Stimulated activated CD4-positive, alpha-beta T cell treated with anti-CD3 and anti-CD28 coated beads, TNF-alpha, amount 100 ng/mL, for 48 hours (primary cell): ENCODE measurements at regions not wholly inside any gene's neighbourhood (a gene's known extent, or its start where the extent isn't known, plus 50 kb on each side); places are given as distances from the start of the nearest gene placed in this dataset.
"Not testable (repeated sequence)": the region's sequence is repeated elsewhere in the genome, so short reads cannot be mapped to it uniquely, and the experiment has no call there.

Source experiments
- DNase-seq, 3 donors: peaks; one replicate each; pipeline ENCODE4 v3.0.0-alpha.2; 2020; ENCODE audit warnings: low read depth in 3 of 3

- no peak for DNase-seq
These were observed 271.3 kb upstream of the SPTLC3 start for GRCh38 chr20:12737497-12737896.

- DNase-seq = no peak
These were observed 270.9 kb upstream of the SPTLC3 start for GRCh38 chr20:12737900-12738299.

GRCh38 chr20:12740647-12741046, 268.1 kb upstream of the SPTLC3 start:
- no peak for DNase-seq

GRCh38 chr20:12744037-12744436, 264.7 kb upstream of the SPTLC3 start:
- DNase-seq = no peak

- no peak for DNase-seq
These were observed 260.3 kb upstream of the SPTLC3 start for GRCh38 chr20:12748359-12748994.

GRCh38 chr20:12750221-12750620, 258.6 kb upstream of the SPTLC3 start:
- DNase-seq = no peak

GRCh38 chr20:12752900-12753693, 255.7 kb upstream of the SPTLC3 start:
- DNase-seq = not testable (repeated sequence)

- DNase-seq = not testable (repeated sequence)
These were observed 255.0 kb upstream of the SPTLC3 start for GRCh38 chr20:12753742-12754141.

GRCh38 chr20:12759493-12759892, 249.3 kb upstream of the SPTLC3 start:
- DNase-seq = not testable (repeated sequence)

- no peak for DNase-seq
These were observed 246.0 kb upstream of the SPTLC3 start for GRCh38 chr20:12762725-12763124.

GRCh38 chr20:12763406-12763805, 245.4 kb upstream of the SPTLC3 start:
- no peak for DNase-seq

- DNase-seq = no peak
These were observed 244.7 kb upstream of the SPTLC3 start for GRCh38 chr20:12764053-12764452.

GRCh38 chr20:12764851-12765250, 243.9 kb upstream of the SPTLC3 start:
- DNase-seq = no peak

GRCh38 chr20:12773936-12774335, 234.8 kb upstream of the SPTLC3 start:
- no peak for DNase-seq

- DNase-seq = no peak
These were observed 233.7 kb upstream of the SPTLC3 start for GRCh38 chr20:12775041-12775440.

GRCh38 chr20:12777016-12777415, 231.8 kb upstream of the SPTLC3 start:
- DNase-seq = no peak

GRCh38 chr20:12786276-12786675, 222.5 kb upstream of the SPTLC3 start:
- no peak for DNase-seq

- DNase-seq = no peak
These were observed 220.0 kb upstream of the SPTLC3 start for GRCh38 chr20:12788632-12789299.

GRCh38 chr20:12790859-12791258, 217.9 kb upstream of the SPTLC3 start:
- DNase-seq = no peak

- no peak for DNase-seq
These were observed 210.5 kb upstream of the SPTLC3 start for GRCh38 chr20:12798286-12798685.

- DNase-seq = no peak
These were observed 200.7 kb upstream of the SPTLC3 start for GRCh38 chr20:12808006-12808567.

GRCh38 chr20:12815231-12815768, 193.5 kb upstream of the SPTLC3 start:
- no peak for DNase-seq
